CD4-positive, alpha-beta T cell treated with Interleukin-15 for 4 hours (primary cell): ENCODE measurements at regions not wholly inside any gene's neighbourhood (a gene's known extent, or its start where the extent isn't known, plus 50 kb on each side); places are given as distances from the start of the nearest gene placed in this dataset.
"Not testable (repeated sequence)": the region's sequence is repeated elsewhere in the genome, so short reads cannot be mapped to it uniquely, and the experiment has no call there.

Experiments used
- DNase-seq: peaks from one replicate; pipeline ENCODE4 v3.0.0-alpha.2; 2020; ENCODE audit warnings: low spot score

- DNase-seq: no peak
Observed at GRCh38 chr16:60271025-60271771, 1537.1 kb upstream of the GOT2 start.

DNA sequence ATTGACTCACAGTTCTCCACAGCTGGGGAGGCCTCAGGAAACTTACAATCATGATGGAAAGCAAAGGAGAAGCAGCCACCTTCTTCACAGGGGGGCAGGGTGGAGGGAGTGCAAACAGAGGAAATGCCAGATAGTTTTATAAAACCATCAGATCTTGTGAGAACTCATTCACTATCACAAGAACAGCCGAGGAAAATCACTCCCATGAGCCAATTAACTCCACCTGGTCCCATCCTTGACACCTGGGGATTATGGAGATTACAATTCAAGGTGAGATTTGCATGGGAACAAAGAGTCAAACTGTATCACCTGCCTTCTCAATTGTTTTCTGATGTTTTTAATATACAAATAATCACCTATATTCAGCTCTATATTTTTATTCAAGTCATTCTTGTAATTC is 1527.3 kb upstream of the GOT2 start:
- no peak for DNase-seq

- no peak for DNase-seq
Observed at GRCh38 chr16:60259956-60260355, 1525.8 kb upstream of the GOT2 start.

- no peak for DNase-seq
Observed at GRCh38 chr16:60246086-60246485, 1512.0 kb upstream of the GOT2 start.

DNA sequence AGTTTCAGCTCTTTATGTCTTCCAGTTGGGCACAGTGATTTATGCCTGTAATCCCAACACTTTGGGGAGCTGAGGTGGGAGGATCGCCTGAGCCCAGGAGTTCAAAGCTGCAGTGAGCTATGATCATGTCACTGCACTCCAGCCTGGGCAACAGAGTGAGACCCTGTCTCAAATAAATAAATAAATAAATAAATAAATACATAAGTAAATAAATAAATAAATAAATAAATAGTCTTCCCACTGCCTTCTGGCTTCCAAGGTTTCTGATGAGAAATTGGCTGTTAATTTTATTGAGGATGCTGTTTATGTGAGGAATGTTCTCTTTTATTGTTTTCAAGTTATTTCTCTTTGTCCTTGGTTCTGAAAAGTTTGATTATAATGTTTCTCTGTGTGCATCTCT is 1507.6 kb upstream of the GOT2 start:
- no peak for DNase-seq

- no peak for DNase-seq
Observed at GRCh38 chr16:60230666-60231065, 1496.5 kb upstream of the GOT2 start.

GRCh38 chr16:60225541-60225940 is 1491.4 kb upstream of the GOT2 start:
- no peak for DNase-seq

DNA sequence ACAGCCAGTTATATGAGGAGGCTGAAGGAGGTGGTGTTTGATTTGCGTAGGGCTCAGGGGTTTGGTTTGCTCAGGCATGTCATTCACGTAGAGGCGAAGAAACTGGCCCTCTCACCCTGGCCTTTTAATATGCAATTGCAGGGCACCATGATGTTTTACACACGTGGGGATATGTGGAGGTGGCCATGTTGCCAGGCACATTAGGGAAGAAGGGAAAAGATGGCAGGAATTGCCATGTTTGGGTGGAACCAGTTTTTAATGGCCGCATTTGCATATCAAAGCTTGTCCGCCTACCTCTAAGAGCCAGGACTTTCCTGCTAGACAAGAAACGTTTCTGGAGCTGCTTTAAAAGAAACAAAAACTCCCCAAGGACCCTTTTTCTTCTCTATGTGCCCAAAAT is 1483.7 kb upstream of the GOT2 start:
- DNase-seq: no peak

- no peak for DNase-seq
Observed at GRCh38 chr16:60214311-60214710, 1480.2 kb upstream of the GOT2 start.

DNA sequence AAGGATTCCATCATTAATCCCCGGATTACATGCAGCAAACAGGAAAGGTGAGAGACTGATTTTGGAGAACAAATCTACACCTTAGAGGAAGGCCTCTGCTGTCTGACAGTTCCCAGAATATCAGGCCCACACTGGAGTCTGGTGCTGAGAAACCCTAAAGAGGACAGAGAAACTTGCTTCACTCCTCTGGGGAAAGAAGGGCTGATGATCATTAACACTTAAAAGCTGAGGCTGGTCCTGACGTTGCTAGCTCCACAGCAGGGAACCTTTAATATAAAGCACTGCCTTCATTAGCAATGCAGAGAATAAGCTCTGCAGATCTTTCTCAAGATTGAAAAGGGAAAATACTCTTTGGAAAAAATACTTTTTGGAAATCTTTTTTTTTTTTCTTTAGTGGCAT is 1472.4 kb upstream of the GOT2 start:
- DNase-seq: no peak

GRCh38 chr16:60204181-60204580 is 1470.1 kb upstream of the GOT2 start:
- no peak for DNase-seq

DNA sequence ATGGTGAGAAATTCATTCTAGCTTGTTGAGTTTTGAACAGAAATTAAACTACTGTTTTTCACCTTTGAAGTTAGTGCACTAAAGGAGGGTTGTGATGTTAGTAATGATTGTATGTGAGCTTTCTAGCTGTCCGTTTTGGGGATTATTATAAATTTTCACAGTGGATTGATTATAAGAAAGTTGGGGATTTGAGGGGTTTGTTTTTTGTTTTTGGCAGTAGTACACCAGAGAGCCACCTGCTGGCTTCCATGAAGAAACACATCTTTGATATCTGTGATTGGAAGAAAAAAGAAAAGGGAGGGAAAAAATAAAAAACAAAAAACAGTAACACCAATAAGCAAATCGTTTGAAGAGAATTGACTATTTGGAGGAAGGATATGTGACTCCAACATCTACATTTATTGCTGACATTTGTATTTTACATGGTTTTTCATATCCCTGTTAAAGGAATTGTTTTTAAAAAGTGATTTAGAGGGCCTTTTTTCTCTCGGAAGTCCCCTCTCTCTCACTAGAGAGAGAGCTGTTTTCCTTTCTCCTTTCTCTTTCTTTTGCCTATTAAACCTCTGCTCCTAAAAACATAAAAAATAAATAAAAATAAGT is 1469.5 kb upstream of the GOT2 start:
- DNase-seq: no peak

- not testable (repeated sequence) for DNase-seq
Observed at GRCh38 chr16:60200729-60201128, 1466.6 kb upstream of the GOT2 start.

DNA sequence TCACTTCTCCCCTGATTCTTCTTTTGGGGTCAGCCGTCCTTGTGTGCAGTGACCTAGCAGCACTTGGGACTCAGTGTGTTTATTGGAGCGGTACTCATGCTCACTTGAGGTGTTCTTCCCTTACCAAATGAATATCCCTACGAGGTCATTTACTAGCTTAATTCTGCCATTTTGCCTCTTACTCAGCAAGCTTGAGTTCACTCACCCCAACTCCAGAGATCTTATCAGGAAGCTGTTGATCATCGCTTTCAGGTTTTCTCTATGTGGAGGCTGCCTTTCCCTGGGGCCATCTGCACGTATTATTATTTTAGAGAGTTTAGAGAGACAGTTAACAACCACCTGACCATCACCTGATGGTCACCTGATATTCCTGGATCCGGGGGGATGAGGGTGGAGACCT is 1466.0 kb upstream of the GOT2 start:
- no peak for DNase-seq

DNA sequence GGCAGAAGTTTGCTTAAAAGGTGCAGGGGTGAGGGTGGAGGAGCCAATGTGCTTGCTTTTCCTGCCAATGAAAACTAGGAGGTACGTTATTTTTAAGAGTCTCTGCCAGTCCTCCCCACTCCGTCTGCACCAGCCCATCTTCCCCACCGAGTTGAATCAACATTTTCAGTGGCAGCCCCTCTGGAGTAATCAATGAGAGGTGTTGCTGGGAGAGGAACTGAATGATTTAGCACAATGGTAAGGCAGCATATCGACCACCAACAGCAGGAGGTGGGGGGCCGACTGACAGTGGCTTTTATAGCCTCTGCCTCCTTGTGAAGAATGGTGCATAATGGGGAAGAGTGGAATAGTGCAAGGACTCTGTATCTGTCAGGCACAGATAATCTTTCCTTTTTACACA is 1465.0 kb upstream of the GOT2 start:
- DNase-seq: no peak

- DNase-seq: no peak
Observed at GRCh38 chr16:60181536-60181935, 1447.4 kb upstream of the GOT2 start.

DNA sequence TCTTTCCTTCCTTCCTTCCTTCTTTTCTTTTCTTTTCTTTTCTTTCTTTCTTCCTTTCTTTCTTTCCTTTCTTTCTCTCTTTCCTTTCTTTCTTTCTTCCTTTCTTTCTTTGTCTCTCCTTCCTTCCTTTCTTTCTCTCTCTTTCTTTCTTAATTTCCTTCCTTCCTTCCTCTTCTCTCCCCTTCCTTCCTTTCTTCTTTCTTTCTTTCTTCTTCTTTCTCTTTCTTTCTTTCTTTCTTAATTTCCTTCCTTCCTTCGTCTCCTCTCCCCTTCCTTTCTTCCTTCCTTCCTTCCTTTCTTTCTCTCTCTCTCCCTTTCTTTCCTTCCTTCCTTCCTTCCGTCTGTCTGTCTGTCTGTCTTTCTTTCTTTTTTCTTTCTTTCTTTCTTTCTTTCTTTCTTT is 1446.5 kb upstream of the GOT2 start:
- no peak for DNase-seq

DNA sequence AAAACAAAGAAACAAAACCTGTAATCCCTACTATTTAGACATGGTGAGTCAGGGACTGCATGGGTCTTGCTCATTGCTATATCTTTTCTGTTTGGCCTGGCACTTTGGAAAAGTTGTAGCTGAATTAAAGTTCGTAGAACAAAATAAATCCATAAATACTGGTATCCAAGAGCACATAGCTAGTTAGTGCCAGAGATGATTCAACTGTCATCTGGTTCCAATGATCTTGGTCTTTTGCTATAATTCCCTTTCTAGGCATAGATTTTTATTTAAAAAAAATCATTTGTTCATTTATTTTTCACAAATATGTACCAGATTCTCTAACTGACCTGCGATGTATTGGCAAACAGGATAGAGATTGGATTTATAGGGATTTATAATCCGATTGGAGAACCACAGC is 1436.1 kb upstream of the GOT2 start:
- DNase-seq: no peak

GRCh38 chr16:60166111-60166510 is 1432.0 kb upstream of the GOT2 start:
- no peak for DNase-seq

- DNase-seq: no peak
Observed at GRCh38 chr16:60151987-60152386, 1417.9 kb upstream of the GOT2 start.

DNA sequence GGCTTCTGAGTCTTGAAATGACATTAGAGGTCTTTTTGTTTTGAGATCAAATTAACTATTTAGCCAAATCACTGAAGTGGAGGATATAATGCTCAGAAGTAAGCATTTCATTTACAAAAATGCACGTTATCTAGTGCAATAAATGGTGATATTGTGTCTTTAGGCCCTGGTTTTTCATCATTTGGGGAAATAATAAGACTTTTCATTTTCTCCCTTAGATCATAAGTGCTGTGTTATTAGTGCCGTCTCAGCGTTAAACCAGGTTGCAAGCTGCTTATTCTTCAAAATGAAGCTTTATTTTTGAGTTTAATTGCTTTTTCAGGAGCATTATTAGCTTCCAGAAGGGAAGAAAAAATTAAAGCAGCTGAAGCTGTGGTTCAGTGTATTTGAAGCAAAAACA is 1416.8 kb upstream of the GOT2 start:
- no peak for DNase-seq

- no peak for DNase-seq
Observed at GRCh38 chr16:60143348-60143705, 1409.2 kb upstream of the GOT2 start.

- DNase-seq: no peak
Observed at GRCh38 chr16:60142619-60143347, 1408.7 kb upstream of the GOT2 start.

- DNase-seq: no peak
Observed at GRCh38 chr16:60137891-60138290, 1403.8 kb upstream of the GOT2 start.
